IPS-20b (cell line): ENCODE measurements at regions not wholly inside any gene's neighbourhood (a gene's known extent, or its start where the extent isn't known, plus 50 kb on each side); places are given as distances from the start of the nearest gene placed in this dataset.

Experiments used
- H3K27ac ChIP-seq: one replicate; pipeline ENCODE4 v1.5.1; 2013; ENCODE audit warnings: low read length
- H3K27me3 ChIP-seq: 2 replicates; pipeline ENCODE4 v1.6.1; 2013; ENCODE audit warnings: mild to moderate bottlenecking, low read length, inconsistent platforms; ENCODE audit not compliant: insufficient read depth
- H3K36me3 ChIP-seq: 2 replicates; pipeline ENCODE4 v1.6.1; 2013; ENCODE audit warnings: low read depth, mild to moderate bottlenecking, inconsistent platforms, low read length, moderate library complexity; ENCODE audit not compliant: insufficient read depth
- H3K4me1 ChIP-seq: 2 replicates; pipeline ENCODE4 v1.6.1; 2013; ENCODE audit warnings: mild to moderate bottlenecking, control low read depth, inconsistent platforms, low read length, moderate library complexity; ENCODE audit not compliant: insufficient read depth
- H3K4me3 ChIP-seq: 2 replicates; pipeline ENCODE4 v1.5.1; 2013; ENCODE audit warnings: mild to moderate bottlenecking, low read length, inconsistent platforms
- H3K9ac ChIP-seq: 2 replicates; pipeline ENCODE4 v1.6.1; 2013; ENCODE audit warnings: low read depth, mild to moderate bottlenecking, inconsistent platforms, low read length, moderate library complexity
- H3K9me3 ChIP-seq: 2 replicates; pipeline ENCODE4 v1.6.1; 2013; ENCODE audit warnings: mild to moderate bottlenecking, low read depth, low read length, inconsistent platforms; ENCODE audit not compliant: insufficient read depth

DNA sequence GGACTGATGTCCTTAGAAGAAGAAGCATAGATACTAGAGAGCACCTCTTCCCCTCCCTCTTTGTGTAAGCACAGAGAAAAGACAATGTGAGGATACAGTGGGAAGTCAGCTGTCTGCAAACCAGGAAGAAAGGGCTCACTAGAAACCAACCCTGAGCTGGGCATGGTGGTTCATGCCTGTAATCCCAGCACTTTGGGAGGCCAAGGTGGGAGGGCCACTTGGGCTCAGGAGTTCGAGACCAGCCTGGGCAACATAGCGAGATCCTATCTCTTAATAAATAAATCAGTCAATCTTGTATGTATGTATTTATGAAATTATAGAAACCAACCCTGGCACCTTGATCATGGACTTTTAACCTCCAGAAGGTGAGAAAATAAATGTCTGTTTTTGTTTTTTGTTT is 118.3 kb downstream of the NPIPB5 start:
- H3K27me3 ChIP-seq: no peaks in the 10 kb centered on the region
- no peaks in the 10 kb centered on the region for H3K9me3 ChIP-seq
- no peaks in the 10 kb centered on the region for H3K36me3 ChIP-seq
- peaks cover 21% of the 10 kb centered on the region for H3K4me1 ChIP-seq
- no peak overlapping the region for H3K4me3 ChIP-seq
- H3K9ac ChIP-seq: no peak overlapping the region
- H3K27ac ChIP-seq: no peak overlapping the region

DNA sequence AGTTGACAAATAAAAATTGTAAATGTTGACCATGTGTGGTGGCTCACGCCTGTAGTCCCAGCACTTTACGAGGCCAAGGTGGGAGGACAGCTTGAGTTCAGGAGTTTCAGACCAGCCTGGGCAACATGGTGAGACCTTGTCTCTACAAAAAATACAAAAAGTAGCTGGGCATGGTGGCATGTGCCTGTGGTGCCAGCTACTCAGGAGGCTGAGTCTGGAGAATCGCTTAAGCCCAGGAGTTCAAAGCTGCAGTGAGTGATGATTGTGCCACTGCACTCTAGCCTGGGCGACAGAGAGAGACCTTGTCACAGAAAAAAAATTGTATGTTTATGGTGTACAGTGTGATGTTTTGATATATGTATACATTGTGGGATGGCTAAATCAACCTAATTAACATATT is 119.6 kb downstream of the NPIPB5 start:
- Histone ChIP-seq H3K36me3 (no peaks in the 10 kb centered on the region), H3K4me1 (peaks cover 31% of the 10 kb centered on the region), H3K27ac (no peak overlapping the region), H3K9ac (no peak overlapping the region; the same call in 1 of the 2 replicates), H3K4me3 (no peak overlapping the region), H3K27me3 (no peaks in the 10 kb centered on the region), H3K9me3 (no peaks in the 10 kb centered on the region)

DNA sequence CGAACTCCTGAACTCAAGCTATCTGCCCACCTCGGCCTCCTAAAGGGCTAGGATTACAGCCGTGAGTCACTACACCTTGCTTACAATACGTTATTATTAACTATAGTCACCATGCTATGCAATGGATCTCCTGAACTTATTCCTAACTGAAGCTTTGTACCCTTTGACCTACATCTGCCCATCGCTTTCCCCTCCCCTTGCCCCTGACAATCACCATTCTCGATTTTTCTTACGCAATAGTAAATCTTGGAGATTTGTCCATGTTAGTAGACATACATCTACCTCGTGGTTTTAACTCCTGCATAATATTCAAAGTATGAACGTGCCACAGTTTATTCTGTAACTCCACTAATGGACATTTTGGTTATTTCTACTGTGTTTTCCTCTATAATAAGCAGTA is 120.6 kb downstream of the NPIPB5 start:
- H3K4me3 ChIP-seq: no peak overlapping the region
- H3K9ac ChIP-seq: no peak overlapping the region
- H3K36me3 ChIP-seq: no peaks in the 10 kb centered on the region
- no peaks in the 10 kb centered on the region for H3K9me3 ChIP-seq
- no peak overlapping the region for H3K27ac ChIP-seq
- H3K27me3 ChIP-seq: no peaks in the 10 kb centered on the region
- H3K4me1 ChIP-seq: peaks cover 39% of the 10 kb centered on the region

DNA sequence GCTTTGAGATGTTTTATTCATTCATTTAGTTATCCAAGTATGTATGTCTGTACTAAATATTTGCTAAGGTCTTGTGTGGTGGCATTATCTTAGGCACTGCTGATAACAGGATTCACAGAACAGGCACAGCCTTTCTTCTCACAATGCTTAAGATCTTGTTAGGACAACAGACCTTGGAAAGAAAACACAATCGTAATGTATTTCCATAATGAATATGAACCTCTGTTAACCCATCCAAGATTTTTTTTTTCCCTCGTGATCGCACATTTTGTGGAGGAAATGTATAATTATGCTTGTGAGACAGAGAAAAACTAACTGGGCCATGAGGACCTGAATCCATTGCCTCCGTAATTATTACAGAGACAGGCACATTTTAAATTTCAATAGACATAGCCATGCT is 121.9 kb downstream of the NPIPB5 start:
- Histone ChIP-seq H3K4me1 (peaks cover 41% of the 10 kb centered on the region), H3K27me3 (no peaks in the 10 kb centered on the region), H3K4me3 (no peak overlapping the region), H3K27ac (peak overlapping the region; percentile 68), H3K9ac (peak overlapping the region; percentile 18; the same call in 1 of the 2 replicates), H3K36me3 (no peaks in the 10 kb centered on the region), H3K9me3 (no peaks in the 10 kb centered on the region)

- H3K27me3 ChIP-seq: no peaks in the 10 kb centered on the region
- peak overlapping the region; percentile 77; the same call in 1 of the 2 replicates for H3K9ac ChIP-seq
- peaks cover 41% of the 10 kb centered on the region for H3K4me1 ChIP-seq
- H3K27ac ChIP-seq: peak overlapping the region; percentile 90
- no peak overlapping the region for H3K4me3 ChIP-seq
- H3K9me3 ChIP-seq: no peaks in the 10 kb centered on the region
- no peaks in the 10 kb centered on the region for H3K36me3 ChIP-seq
Measured at GRCh38 chr16:22633280-22633679, 122.6 kb downstream of the NPIPB5 start.

- Histone ChIP-seq H3K4me3 (peak overlapping the region; percentile 43; the same call in 1 of the 2 replicates), H3K9ac (peak overlapping the region; percentile 77; the same call in 1 of the 2 replicates)
Measured at GRCh38 chr16:22633799-22634198, 123.1 kb downstream of the NPIPB5 start.

GRCh38 chr16:22634954-22635353 is 124.3 kb downstream of the NPIPB5 start:
- peaks cover 45% of the 10 kb centered on the region for H3K4me1 ChIP-seq
- no peaks in the 10 kb centered on the region for H3K27me3 ChIP-seq
- peak overlapping the region; percentile 77 for H3K9ac ChIP-seq
- no peaks in the 10 kb centered on the region for H3K9me3 ChIP-seq
- no peaks in the 10 kb centered on the region for H3K36me3 ChIP-seq
- H3K27ac ChIP-seq: peak overlapping the region; percentile 95
- H3K4me3 ChIP-seq: peak overlapping the region; percentile 44; the same call in 1 of the 2 replicates

More at GRCh38 chr16:22633799-22634198, 123.1 kb downstream of the NPIPB5 start:
- Histone ChIP-seq H3K27ac (peak overlapping the region; percentile 90), H3K36me3 (no peaks in the 10 kb centered on the region), H3K9me3 (no peaks in the 10 kb centered on the region), H3K4me1 (peaks cover 46% of the 10 kb centered on the region), H3K27me3 (no peaks in the 10 kb centered on the region)

GRCh38 chr16:22635357-22635761 is 124.7 kb downstream of the NPIPB5 start:
- Histone ChIP-seq H3K4me1 (peaks cover 42% of the 10 kb centered on the region), H3K36me3 (no peaks in the 10 kb centered on the region), H3K27me3 (no peaks in the 10 kb centered on the region), H3K9me3 (no peaks in the 10 kb centered on the region), H3K27ac (peak overlapping the region; percentile 95), H3K4me3 (peak overlapping the region; percentile 44; the same call in 1 of the 2 replicates), H3K9ac (peak overlapping the region; percentile 77)

- Histone ChIP-seq H3K4me3 (peak overlapping the region; percentile 44; the same call in 1 of the 2 replicates), H3K4me1 (peaks cover 42% of the 10 kb centered on the region), H3K36me3 (no peaks in the 10 kb centered on the region), H3K27ac (peak overlapping the region; percentile 95), H3K9ac (peak overlapping the region; percentile 77), H3K9me3 (no peaks in the 10 kb centered on the region), H3K27me3 (no peaks in the 10 kb centered on the region)
Measured at GRCh38 chr16:22635801-22636200, 125.1 kb downstream of the NPIPB5 start.

DNA sequence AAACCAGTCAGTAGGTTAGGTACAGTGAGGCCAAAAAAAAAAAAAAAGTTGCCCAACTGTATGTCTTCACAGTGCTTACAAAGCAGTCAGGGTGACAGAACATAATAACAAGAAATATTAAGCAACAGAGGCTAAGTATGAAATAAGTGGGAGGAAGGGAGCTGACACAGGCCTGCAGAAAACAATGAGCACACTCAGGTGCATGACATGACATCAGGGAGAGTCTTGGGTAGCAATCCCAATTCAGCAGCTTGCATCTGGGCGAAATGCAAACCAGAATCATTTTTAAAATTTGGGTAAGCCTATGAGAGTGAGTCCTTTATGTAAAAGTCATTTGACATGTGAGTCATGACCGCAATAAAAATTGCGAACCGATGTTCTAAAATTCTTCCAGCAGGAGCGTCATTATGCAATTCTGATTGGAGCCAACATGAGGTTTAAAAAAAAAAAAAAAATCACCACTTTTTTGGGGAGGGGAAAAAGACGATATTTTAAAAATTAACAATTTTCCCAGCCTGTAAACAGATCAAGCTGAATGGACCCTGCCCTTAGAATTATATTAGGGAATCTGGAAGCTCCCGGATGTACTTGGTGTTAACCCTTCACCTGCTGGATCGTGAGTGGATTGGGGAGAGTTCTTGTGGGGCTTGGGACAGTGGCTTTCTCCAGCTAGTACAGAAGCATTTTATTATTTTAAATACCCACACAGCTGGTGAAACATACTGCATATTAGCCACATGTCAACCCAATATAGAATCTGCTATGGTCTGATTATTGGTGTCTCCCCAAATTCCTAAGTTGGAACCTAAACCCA is 127.9 kb downstream of the NPIPB5 start:
- Histone ChIP-seq H3K9ac (no peak overlapping the region), H3K27ac (no peak overlapping the region), H3K27me3 (no peaks in the 10 kb centered on the region), H3K36me3 (no peaks in the 10 kb centered on the region), H3K4me1 (peaks cover 45% of the 10 kb centered on the region), H3K9me3 (no peaks in the 10 kb centered on the region), H3K4me3 (no peak overlapping the region)

DNA sequence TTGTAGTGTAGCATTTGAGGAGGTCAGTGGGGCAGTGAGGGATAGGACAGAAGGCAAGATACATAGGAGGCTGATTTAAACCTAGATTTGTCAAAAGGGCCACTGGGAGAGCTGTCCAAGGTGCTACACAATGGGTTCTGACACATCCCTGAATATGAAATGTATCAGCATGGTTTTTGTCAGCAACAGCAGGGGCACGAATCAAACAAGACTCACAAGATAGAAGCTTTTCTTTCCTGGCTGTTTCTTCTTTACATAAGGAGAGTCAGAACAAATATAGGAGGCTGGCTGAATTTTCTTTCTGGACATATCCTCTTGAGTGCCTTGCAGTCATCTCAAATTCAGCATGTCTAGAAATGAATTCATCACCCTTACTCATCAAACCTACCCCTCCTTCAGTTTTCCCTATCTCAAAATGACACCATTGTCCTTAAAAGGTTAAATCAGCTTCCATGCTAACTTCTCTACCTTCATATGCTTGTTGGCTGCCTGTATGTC is 130.5 kb downstream of the NPIPB5 start:
- no peak overlapping the region for H3K27ac ChIP-seq
- H3K9me3 ChIP-seq: no peaks in the 10 kb centered on the region
- no peaks in the 10 kb centered on the region for H3K27me3 ChIP-seq
- no peaks in the 10 kb centered on the region for H3K36me3 ChIP-seq
- H3K9ac ChIP-seq: no peak overlapping the region
- no peak overlapping the region for H3K4me3 ChIP-seq
- peaks cover 23% of the 10 kb centered on the region for H3K4me1 ChIP-seq
